ENCODE measurements at regions not wholly inside any gene's neighbourhood (a gene's known extent, or its start where the extent isn't known, plus 50 kb on each side); places are given as distances from the start of the nearest gene placed in this dataset.

DNA sequence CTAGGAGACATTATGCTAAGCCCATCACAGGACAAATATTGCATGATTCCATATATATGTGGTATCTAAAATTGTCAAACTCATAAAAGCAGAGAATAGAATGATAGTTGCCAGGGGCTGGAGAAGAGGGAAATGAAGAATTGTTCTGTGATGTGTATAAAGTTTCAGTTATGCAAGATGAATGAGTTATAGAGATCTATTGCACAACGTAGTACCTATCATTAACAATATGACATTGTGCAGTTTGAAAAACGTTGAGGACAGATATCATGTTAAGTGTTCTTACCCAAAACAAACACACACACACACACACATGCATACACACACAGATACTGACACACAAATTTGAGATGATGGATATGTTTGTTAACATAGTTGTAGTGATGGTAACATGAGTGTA is 871.6 kb upstream of the GOT2 start:
- TF ChIP-seq, protein P1, sequence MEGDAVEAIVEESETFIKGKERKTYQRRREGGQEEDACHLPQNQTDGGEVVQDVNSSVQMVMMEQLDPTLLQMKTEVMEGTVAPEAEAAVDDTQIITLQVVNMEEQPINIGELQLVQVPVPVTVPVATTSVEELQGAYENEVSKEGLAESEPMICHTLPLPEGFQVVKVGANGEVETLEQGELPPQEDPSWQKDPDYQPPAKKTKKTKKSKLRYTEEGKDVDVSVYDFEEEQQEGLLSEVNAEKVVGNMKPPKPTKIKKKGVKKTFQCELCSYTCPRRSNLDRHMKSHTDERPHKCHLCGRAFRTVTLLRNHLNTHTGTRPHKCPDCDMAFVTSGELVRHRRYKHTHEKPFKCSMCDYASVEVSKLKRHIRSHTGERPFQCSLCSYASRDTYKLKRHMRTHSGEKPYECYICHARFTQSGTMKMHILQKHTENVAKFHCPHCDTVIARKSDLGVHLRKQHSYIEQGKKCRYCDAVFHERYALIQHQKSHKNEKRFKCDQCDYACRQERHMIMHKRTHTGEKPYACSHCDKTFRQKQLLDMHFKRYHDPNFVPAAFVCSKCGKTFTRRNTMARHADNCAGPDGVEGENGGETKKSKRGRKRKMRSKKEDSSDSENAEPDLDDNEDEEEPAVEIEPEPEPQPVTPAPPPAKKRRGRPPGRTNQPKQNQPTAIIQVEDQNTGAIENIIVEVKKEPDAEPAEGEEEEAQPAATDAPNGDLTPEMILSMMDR (conservative IDR thresholded peaks at IDR 0.05): no peak
- H3K27ac ChIP-seq: no peak overlapping the region

DNA sequence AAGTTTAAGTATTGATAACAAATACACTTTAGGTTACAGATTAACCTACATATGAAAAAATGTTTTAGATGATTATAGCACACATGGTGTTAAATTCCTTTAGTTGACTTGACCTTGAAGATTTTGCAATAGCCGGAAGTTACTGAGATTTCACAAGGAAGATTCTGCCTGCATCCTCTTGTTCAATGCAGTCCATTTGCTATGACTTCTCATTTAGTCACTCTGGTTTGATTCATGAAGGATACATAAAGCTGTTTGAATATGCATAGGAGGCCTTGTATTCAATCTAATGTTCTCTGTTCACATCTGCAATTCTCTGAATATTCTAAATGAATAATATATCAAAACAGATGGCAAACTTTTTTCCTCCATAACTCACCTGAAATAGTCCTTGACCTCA is 870.2 kb upstream of the GOT2 start:
- TF ChIP-seq, protein P1 (conservative IDR thresholded peaks at IDR 0.05): no peak
- no peak overlapping the region for H3K27ac ChIP-seq

DNA sequence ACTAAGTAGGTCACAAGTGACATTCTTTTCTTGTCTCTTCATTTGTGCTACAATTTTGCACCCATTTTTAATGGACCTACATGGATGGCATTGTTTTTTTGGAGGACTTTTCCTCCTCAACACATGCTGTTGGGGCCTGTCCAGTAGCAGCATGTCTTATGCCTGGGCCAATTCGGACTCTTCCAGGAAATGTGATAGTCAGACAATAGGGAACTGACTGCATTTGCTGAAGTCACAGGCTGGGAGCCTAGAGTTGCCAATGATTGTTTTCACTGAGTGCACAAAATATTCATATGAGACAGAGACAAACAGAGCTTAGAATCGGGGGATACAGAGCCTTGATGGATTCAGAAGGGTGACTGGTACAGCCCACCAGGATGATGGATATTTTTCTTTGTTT is 867.3 kb upstream of the GOT2 start:
- H3K27ac ChIP-seq: no peak overlapping the region
- TF ChIP-seq, protein P1 (conservative IDR thresholded peaks at IDR 0.05): no peak

DNA sequence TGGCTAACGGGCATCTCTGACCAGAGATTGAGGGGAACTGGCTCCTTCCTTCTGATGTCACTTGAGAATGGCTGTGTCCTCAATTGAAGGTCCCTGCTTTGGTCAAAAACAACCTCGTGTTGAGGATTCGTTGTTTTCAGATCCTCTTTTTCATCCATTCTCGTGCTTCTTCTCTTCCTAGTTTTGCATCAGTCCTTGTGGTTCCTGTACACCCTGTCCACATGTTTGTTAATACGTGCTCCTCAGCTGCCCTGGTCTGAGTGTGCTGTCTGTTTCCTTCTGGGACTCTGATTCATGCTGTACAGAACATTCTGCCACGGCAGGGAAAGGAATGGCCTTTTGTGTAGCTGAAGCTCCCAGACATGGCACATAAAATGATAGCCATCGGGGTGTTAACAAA is 863.2 kb upstream of the GOT2 start:
- no peak overlapping the region for H3K27ac ChIP-seq
- TF ChIP-seq, protein P1 (conservative IDR thresholded peaks at IDR 0.05): no peak

DNA sequence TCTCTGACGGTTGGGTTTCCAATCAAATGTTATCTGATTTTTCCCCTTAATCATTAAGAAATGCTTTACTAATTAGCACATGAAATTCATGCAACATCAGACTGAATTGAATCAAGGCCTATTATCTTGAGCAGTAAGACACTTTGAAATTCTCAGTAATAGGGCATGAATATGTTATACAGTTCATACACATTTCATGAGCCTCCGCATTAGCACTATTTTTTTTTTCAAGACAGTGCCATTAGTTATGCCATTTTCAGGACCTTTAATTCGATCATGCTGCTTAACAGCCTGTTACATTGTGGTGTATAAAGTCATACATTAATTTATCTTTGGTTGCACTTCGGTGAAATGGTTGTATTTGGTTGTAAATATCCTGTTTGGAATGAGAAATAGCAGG is 862.6 kb upstream of the GOT2 start:
- TF ChIP-seq, protein P1 (conservative IDR thresholded peaks at IDR 0.05): no peak

DNA sequence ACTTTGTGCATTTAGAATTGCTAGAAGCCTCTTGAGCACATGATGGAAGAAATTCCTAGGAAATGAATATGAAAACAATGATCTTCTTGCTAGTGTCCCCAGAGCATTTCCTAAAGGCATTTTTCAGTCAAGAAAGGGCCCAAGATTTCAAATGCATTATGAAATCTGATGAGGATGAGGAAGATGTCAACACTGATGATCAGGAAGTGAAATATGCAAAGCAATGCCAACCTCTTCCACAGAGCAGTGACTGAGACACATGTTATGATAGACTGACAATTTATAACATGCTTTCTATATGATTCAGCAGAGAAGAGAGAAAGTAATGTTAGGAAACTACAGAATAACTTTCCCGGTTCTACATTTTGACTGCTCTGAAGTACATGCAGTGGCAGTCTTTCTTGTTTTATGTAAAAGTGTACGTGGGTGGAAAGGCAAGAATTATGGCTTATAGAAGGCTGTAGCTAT is 859.1 kb upstream of the GOT2 start:
- TF ChIP-seq, protein P1 (conservative IDR thresholded peaks at IDR 0.05): no peak
- H3K27ac ChIP-seq: no peak overlapping the region

More for the DNA sequence above, 862.6 kb upstream of the GOT2 start:
- no peak overlapping the region for H3K27ac ChIP-seq

DNA sequence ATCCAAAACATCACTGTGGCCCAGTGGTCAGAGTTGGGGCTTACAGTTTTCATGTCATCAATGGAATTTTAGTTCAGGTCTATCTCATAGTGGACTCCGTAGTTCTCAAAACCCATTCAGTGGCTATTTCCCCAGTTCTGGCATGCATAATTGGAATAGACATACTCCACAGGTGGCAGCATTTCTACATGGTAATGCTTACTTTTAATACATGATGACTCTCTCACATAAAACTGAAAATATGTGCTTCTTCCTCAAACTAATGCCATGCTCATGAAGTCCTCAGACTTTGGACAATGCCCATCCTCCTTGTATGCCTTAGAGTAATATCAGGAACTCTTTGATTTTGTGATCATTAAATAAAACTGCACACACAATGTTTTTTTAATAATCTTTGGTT is 857.4 kb upstream of the GOT2 start:
- H3K27ac ChIP-seq: no peak overlapping the region
- TF ChIP-seq, protein P1 (conservative IDR thresholded peaks at IDR 0.05): no peak

DNA sequence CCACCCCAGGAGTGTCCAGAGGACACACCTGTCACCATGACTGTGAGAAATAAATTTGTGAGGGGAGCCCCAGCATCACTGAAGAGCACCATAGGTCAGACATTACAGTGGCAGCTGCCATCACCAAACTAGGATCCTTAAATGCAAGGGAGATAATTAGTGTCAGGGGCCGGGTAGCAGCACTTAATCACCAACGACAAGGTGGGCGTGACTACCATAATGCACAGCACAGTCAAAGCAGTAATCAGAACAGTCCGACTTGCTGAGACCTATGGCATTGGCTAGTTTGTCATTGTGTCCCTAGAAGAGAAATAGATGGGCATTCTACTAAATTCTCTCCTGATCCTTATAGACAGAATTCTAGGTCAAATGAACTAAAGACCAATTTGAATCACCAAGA is 856.7 kb upstream of the GOT2 start:
- TF ChIP-seq, protein P1 (conservative IDR thresholded peaks at IDR 0.05): no peak
- no peak overlapping the region for H3K27ac ChIP-seq
